ENCODE measurements at regions not wholly inside any gene's neighbourhood (a gene's known extent, or its start where the extent isn't known, plus 50 kb on each side); places are given as distances from the start of the nearest gene placed in this dataset.

GRCh38 chr20:52677216-52677615 is 294.9 kb upstream of the TSHZ2 start:
- Histone ChIP-seq H3K4me2 (replicated peaks; ENCODE audit: extremely low read depth, low read length, poor library complexity, severe bottlenecking) (no peak overlapping the region), H4K20me1 (ENCODE audit: insufficient read depth, low read length) (no peaks in the 10 kb centered on the region), H3K79me2 (ENCODE audit: insufficient read depth, low read length) (no peaks in the 10 kb centered on the region), H3K36me3 (replicated peaks in 1 of 2; ENCODE audit: control insufficient read depth in 1 of 2, insufficient read depth in 2 of 2, low read length in 2 of 2) (no peaks in the 10 kb centered on the region), H3K4me1 (ENCODE audit: control insufficient read depth in 1 of 2, insufficient read depth in 2 of 2, low read length in 2 of 2) (peaks cover 45 to 46% of the 10 kb centered on the region in 2 donors), H3K9me3 (replicated peaks in 1 of 2; ENCODE audit: control insufficient read depth in 1 of 2, insufficient read depth in 1 of 2, low read length in 2 of 2) (no peaks in the 10 kb centered on the region), H3K27ac (ENCODE audit: low read depth in 1 of 2, low read length in 2 of 2) (peak overlapping the region in 1 of 2 donors; percentile 80), H3K9ac (ENCODE audit: insufficient read depth, low read length, poor library complexity, severe bottlenecking) (no peak overlapping the region), H2AFZ (ENCODE audit: insufficient read depth, low read depth, low read length, poor library complexity, severe bottlenecking) (no peak overlapping the region), H3K4me3 (replicated peaks in 1 of 3; ENCODE audit: low read depth in 2 of 3, low read length in 3 of 3) (no peak overlapping the region), H3K27me3 (ENCODE audit: control insufficient read depth in 2 of 2, insufficient read depth in 2 of 2, low read length in 2 of 2) (no peaks in the 10 kb centered on the region)
- H3K9me3 Mint-ChIP-seq, result peaks cover 3 to 9% (median 7%) of the 10 kb centered on the region in 7 donors
- no peaks in the 10 kb centered on the region for H3K36me3 Mint-ChIP-seq
- H3K4me3 Mint-ChIP-seq, result no peak overlapping the region
- DNase-seq, result no peak
- H3K27me3 Mint-ChIP-seq (ENCODE audit: low read depth in 3 of 3), result peaks cover 0 to 3% (median 1%) of the 10 kb centered on the region in 3 donors
- TF ChIP-seq CTCF (IDR thresholded peaks at IDR 0.05), result no peak
- H3K27ac Mint-ChIP-seq, result peak overlapping the region; percentile 0 to 99 (median 98)
- peaks cover 49% of the 10 kb centered on the region for H3K4me1 Mint-ChIP-seq
- WGBS (ENCODE audit: insufficient coverage), result 100% methylated on average over 1 of the region's 2 CpGs
- intact Hi-C loops (cut with micrococcal nuclease), result no loop called here

GRCh38 chr20:52676283-52676995 is 295.7 kb upstream of the TSHZ2 start:
- WGBS (ENCODE audit: insufficient coverage), result 54% methylated on average over 10 of the region's 13 CpGs

More at GRCh38 chr20:52676283-52676995, 295.7 kb upstream of the TSHZ2 start:
- Histone ChIP-seq H3K36me3 (replicated peaks in 1 of 2; ENCODE audit: control insufficient read depth in 1 of 2, insufficient read depth in 2 of 2, low read length in 2 of 2) (no peaks in the 10 kb centered on the region), H4K20me1 (ENCODE audit: insufficient read depth, low read length) (no peaks in the 10 kb centered on the region), H3K9me3 (replicated peaks in 1 of 2; ENCODE audit: control insufficient read depth in 1 of 2, insufficient read depth in 1 of 2, low read length in 2 of 2) (no peaks in the 10 kb centered on the region), H3K4me3 (replicated peaks in 1 of 3; ENCODE audit: low read depth in 2 of 3, low read length in 3 of 3) (peak overlapping the region in 1 of 3 experiments; percentile 41), H3K4me1 (ENCODE audit: control insufficient read depth in 1 of 2, insufficient read depth in 2 of 2, low read length in 2 of 2) (peaks cover 44 to 46% of the 10 kb centered on the region in 2 donors), H2AFZ (ENCODE audit: insufficient read depth, low read depth, low read length, poor library complexity, severe bottlenecking) (no peak overlapping the region), H3K9ac (ENCODE audit: insufficient read depth, low read length, poor library complexity, severe bottlenecking) (no peak overlapping the region), H3K27ac (ENCODE audit: low read depth in 1 of 2, low read length in 2 of 2) (peak overlapping the region; percentile 70 to 80), H3K4me2 (replicated peaks; ENCODE audit: extremely low read depth, low read length, poor library complexity, severe bottlenecking) (peak overlapping the region; percentile 49), H3K79me2 (ENCODE audit: insufficient read depth, low read length) (no peaks in the 10 kb centered on the region), H3K27me3 (ENCODE audit: control insufficient read depth in 2 of 2, insufficient read depth in 2 of 2, low read length in 2 of 2) (no peaks in the 10 kb centered on the region)
- Mint-ChIP-seq H3K9me3 (peaks cover 3 to 5% (median 5%) of the 10 kb centered on the region in 7 donors), H3K4me3 (peak overlapping the region; percentile 5 to 77), H3K27ac (peak overlapping the region; percentile 92 to 99 (median 98)), H3K36me3 (no peaks in the 10 kb centered on the region), H3K27me3 (ENCODE audit: low read depth in 3 of 3) (peaks cover 0 to 3% (median 1%) of the 10 kb centered on the region in 3 donors), H3K4me1 (peaks cover 47% of the 10 kb centered on the region)
- no peak for TF ChIP-seq CTCF (IDR thresholded peaks at IDR 0.05)
- peak; percentile 38 to 79 (median 63) for DNase-seq
- intact Hi-C loops (cut with micrococcal nuclease), result no loop called here

Measured in CD14-positive monocyte (primary cell).